Immature natural killer cell (primary cell): ENCODE measurements at regions not wholly inside any gene's neighbourhood (a gene's known extent, or its start where the extent isn't known, plus 50 kb on each side); places are given as distances from the start of the nearest gene placed in this dataset.

Source experiments
- DNase-seq, 3 donors: peaks; one replicate each; pipeline ENCODE4 v3.0.0; 2022; ENCODE audit warnings: mixed read lengths in 1 of 3
- H3K27ac Mint-ChIP-seq, 6 donors: one replicate each; pipeline ENCODE4 v1.8.0; 2020; ENCODE audit warnings: mixed read lengths in 6 of 6, mild to moderate bottlenecking in 5 of 6, inconsistent platforms in 4 of 6, moderate library complexity in 3 of 6
- H3K27me3 Mint-ChIP-seq, 3 donors: one replicate each; pipeline ENCODE4 v1.8.0; 2020 to 2021; ENCODE audit warnings: low read depth in 3 of 3, mild to moderate bottlenecking in 3 of 3, mixed read lengths in 3 of 3, moderate library complexity in 3 of 3, inconsistent platforms in 1 of 3
- H3K36me3 Mint-ChIP-seq, 3 donors: one replicate each; pipeline ENCODE4 v1.8.0; 2020; ENCODE audit warnings: mixed read lengths in 3 of 3, inconsistent platforms in 2 of 3, mild to moderate bottlenecking in 2 of 3
- H3K4me1 Mint-ChIP-seq, 2 donors: one replicate each; pipeline ENCODE4 v1.8.0; 2020; ENCODE audit warnings: inconsistent platforms in 2 of 2, mild to moderate bottlenecking in 2 of 2, mixed read lengths in 2 of 2, moderate library complexity in 1 of 2
- H3K4me3 Mint-ChIP-seq, 5 donors: one replicate each; pipeline ENCODE4 v1.8.0; 2020; ENCODE audit warnings: mild to moderate bottlenecking in 5 of 5, mixed read lengths in 5 of 5, inconsistent platforms in 3 of 5, moderate library complexity in 3 of 5
- H3K9me3 Mint-ChIP-seq, 6 donors: one replicate each; pipeline ENCODE4 v1.8.0; 2020; ENCODE audit warnings: mild to moderate bottlenecking in 6 of 6, mixed read lengths in 6 of 6, inconsistent platforms in 4 of 6, moderate library complexity in 3 of 6

DNA sequence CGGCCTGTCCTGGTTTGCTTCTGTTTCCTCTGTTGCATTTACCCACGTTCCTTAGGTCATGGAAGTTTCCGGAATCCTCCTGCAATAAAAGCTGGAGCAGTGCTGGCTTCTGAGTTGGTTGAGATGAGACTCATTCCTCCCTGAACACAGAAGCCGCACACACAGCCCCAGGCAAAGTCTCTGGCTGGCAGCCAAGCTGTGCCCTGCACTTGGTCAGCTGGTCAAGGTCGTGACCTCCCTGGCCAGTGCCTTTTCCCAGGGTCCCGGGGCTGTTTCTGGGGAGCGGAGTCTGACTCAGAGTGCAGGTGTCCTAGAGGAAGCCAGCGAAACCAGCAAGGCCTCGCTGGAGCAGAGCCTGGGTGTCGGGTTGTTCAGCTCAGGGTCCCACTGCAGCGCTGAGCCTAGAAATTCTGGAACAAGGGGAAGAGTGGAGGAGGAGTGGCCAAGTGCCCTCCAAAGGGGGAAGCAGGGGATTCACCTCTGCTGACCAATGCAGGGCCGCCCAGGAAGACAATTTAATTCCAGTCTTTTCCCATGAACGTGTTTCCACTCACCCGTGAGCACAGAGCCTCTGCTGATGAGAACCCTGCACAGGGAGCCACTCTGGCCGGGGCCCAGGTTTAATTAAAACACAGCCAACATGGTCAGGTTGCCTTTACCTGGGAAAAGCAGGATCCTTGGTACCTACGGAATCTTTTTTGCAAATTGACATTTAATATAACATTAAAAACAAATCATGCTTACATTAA, 245.5 kb upstream of the PPP2R2D start:
- no peak for DNase-seq
- Mint-ChIP-seq H3K4me3 (no peak overlapping the region), H3K36me3 (no peaks in the 10 kb centered on the region), H3K4me1 (no peaks in the 10 kb centered on the region), H3K9me3 (peaks cover 0 to 2% (median 0%) of the 10 kb centered on the region in 6 donors), H3K27me3 (peaks cover 0 to 3% (median 0%) of the 10 kb centered on the region in 3 donors), H3K27ac (no peak overlapping the region)

DNA sequence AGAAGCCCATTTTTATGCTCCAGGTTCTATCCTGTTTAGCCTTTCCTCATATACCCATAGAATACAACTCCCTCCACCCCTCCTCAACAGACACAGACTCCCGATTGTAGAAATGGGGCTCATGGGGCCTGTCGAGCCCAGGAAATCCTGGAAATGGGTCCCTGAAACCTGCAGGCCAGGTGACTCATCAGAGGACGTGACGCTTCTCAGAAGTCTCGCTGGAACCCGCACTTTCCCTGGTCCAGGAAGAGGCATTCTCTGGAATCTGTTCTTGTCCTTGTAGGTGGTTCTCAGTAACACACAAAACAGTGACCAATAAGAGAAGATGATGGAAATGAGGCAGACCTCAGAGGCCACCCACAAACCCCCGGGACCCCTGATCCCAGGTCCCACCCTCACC, 244.8 kb upstream of the PPP2R2D start:
- Mint-ChIP-seq H3K9me3 (peaks cover 0 to 2% (median 0%) of the 10 kb centered on the region in 6 donors), H3K4me3 (no peak overlapping the region), H3K27me3 (peaks cover 0 to 3% (median 0%) of the 10 kb centered on the region in 3 donors), H3K4me1 (no peaks in the 10 kb centered on the region), H3K36me3 (no peaks in the 10 kb centered on the region), H3K27ac (no peak overlapping the region)
- DNase-seq, result no peak

DNA sequence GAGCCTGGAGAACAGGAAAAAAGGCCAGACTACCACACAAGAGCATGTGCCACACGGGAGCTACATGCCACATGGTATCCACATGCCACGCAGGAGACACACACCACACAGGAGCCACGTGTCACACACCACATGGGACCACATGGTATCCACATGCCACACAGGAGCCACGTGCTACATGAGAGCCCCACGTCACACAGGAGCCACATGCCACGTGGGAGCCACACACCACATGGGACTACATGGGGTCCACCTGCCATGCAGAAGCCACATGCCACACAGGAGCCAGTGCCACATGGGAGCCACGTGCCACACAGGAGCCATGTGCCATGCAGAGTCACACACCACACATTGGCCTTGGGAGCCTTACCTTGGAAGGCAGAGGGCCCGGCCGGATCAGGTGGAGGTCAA, 244.4 kb upstream of the PPP2R2D start:
- peaks cover 0 to 2% (median 0%) of the 10 kb centered on the region in 6 donors for H3K9me3 Mint-ChIP-seq
- peaks cover 0 to 3% (median 0%) of the 10 kb centered on the region in 3 donors for H3K27me3 Mint-ChIP-seq
- no peaks in the 10 kb centered on the region for H3K36me3 Mint-ChIP-seq
- no peak overlapping the region for H3K4me3 Mint-ChIP-seq
- no peak for DNase-seq
- no peak overlapping the region for H3K27ac Mint-ChIP-seq
- H3K4me1 Mint-ChIP-seq, result no peaks in the 10 kb centered on the region

DNA sequence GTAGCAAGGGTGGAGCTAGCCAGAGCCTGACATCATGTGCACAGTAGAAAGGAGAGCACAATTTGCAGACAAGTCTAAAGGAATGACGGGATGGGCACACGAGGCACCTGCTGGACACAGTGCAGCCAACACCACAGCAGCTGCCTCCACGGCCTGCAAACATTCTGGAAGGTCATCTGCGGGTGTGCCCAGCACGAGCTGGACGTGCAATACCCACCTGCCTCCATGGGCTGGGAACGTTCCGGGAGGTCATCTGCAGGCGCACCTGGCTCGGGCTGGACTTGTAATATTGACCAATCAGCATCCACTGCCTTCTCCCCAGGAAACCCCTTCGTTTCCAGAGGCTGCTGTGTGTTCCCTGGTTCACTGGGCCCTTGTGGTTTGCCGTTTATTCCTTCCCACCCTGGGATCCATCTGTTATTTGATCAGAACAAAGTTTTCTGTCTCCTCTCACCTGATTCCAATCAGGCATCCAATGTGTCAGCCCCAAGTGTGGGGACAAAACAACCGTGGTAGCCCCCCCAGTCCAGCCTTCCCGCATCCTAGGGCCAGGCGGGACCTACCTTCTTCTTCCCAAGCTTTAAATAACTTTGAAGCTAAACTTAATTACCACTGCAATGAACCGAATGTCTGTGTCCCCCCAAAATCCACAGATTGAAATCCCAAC, 243.4 kb upstream of the PPP2R2D start:
- no peak for DNase-seq
- Mint-ChIP-seq H3K36me3 (no peaks in the 10 kb centered on the region), H3K9me3 (peaks cover 0 to 2% (median 0%) of the 10 kb centered on the region in 6 donors), H3K4me3 (no peak overlapping the region), H3K4me1 (no peaks in the 10 kb centered on the region), H3K27ac (no peak overlapping the region), H3K27me3 (peaks cover 0 to 3% (median 1%) of the 10 kb centered on the region in 3 donors)

DNA sequence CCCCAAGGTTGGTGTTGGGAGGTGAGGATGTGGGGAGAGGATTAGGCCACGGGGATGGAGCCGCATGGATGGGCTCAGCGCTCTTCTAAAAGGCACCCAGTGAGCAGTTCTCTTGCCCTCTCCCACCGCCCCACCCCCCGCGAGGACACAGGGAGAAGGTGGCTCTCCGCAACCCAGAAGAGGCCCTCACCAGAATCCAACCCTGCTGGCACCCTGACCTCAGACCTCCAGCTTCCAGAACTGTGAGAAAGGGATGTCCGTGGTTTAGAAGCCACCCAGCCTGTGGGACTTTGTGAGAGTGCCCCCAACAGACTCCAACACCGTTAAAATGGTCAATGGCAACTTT, 242.8 kb upstream of the PPP2R2D start:
- Mint-ChIP-seq H3K4me3 (no peak overlapping the region), H3K36me3 (no peaks in the 10 kb centered on the region), H3K4me1 (no peaks in the 10 kb centered on the region), H3K27me3 (peaks cover 0 to 3% (median 2%) of the 10 kb centered on the region in 3 donors), H3K27ac (no peak overlapping the region), H3K9me3 (no peaks in the 10 kb centered on the region)
- no peak for DNase-seq

DNA sequence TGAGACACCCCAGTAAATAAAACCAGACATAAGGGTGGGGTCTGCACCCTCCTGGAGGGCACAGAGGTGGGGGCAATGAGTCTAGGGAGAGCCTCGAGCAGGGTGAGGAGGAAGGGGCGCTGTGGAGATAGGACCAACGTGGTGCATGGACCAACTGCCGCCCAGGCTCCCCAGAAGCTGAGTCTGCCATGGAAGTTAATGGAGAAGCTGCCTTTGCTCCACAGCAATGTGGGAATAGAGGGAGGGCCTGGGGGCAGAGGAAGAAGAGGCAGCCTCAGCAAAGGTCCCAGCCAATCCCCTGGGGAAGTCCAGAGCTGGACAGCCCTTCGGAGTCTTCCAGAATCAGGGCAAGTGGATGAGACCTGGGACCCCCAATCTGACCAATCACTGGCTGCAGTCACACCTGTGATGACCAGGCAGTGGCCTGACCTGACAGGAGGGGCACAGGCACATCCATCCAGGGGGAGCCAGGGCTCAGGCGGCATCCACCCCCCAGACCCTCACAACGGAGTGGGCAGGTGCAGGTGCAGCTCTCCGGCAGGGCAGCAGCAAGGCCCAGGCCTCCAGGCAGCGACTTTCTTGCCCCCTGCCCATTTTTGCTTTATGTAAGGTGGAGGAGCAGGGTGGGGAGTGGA, 242.2 kb upstream of the PPP2R2D start:
- Mint-ChIP-seq H3K9me3 (no peaks in the 10 kb centered on the region), H3K36me3 (no peaks in the 10 kb centered on the region), H3K4me3 (no peak overlapping the region), H3K27me3 (peaks cover under 1 to 4% (median 3%) of the 10 kb centered on the region in 3 donors), H3K27ac (no peak overlapping the region), H3K4me1 (no peaks in the 10 kb centered on the region)
- no peak for DNase-seq

DNA sequence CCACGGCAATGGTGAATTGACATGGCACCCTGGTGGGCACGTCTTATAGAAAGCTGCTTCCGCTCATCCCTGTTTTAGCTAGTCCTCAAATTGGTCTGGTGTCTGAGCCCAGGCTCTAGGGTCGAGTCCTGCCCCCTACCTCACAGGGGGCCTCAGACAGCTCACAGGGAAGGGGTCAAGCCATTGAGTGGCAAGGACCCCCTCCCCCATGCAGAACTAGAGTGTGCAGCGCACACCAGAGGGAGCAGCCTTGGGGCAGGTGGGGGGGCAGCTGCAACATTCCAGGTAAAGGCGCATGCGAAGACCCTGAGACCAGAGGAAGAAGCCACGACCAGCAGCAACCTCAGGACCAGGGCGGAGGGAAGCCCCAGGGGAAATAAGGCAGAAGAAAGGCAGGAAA, 240.4 kb upstream of the PPP2R2D start:
- peaks cover 1 to 7% (median 3%) of the 10 kb centered on the region in 3 donors for H3K27me3 Mint-ChIP-seq
- no peak for DNase-seq
- H3K36me3 Mint-ChIP-seq, result no peaks in the 10 kb centered on the region
- no peak overlapping the region for H3K27ac Mint-ChIP-seq
- no peak overlapping the region for H3K4me3 Mint-ChIP-seq
- H3K4me1 Mint-ChIP-seq, result no peaks in the 10 kb centered on the region
- no peaks in the 10 kb centered on the region for H3K9me3 Mint-ChIP-seq

DNA sequence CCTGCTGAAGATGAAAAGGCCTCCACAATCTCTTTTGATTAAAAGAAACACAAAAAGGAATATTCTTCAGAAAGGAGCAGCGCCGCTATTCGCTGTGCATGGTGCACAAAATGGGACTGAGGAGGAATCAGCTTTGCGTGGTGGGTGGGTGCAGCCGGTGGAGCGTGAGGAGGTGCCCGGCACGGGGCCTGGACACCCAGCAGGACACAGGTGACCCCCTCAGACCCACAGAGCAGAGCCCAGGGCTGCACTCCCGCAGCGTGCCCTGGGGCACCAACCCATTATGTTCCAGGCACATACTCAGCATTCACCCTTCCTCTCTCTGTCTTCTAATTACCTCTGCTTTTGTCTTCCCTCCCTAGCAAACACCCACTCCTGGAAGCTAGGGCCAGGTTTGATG, 238.0 kb upstream of the PPP2R2D start:
- H3K4me3 Mint-ChIP-seq, result no peak overlapping the region
- no peak overlapping the region for H3K27ac Mint-ChIP-seq
- no peaks in the 10 kb centered on the region for H3K4me1 Mint-ChIP-seq
- no peaks in the 10 kb centered on the region for H3K9me3 Mint-ChIP-seq
- peaks cover 1 to 7% (median 3%) of the 10 kb centered on the region in 3 donors for H3K27me3 Mint-ChIP-seq
- no peak for DNase-seq
- no peaks in the 10 kb centered on the region for H3K36me3 Mint-ChIP-seq

DNA sequence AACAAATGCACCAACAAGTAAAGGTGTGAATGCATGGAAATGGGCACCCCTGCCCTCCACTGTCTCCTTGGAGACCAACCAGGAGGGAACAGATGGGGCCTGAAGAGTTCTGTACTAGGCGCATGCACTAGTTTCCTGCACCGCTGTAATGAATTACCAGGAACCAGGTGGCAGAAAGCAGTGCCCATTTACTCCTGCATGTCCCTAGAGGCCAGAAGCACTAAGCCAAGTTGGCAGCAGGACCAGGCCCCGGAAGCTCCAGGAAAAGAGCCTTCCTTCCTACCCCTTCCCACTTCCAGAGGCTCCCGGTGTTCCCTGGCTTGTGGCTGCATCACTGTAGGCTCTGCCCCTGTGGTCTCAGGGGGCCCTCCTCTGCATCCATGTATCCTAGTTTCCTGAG, 237.5 kb upstream of the PPP2R2D start:
- no peak for DNase-seq
- Mint-ChIP-seq H3K4me1 (no peaks in the 10 kb centered on the region), H3K9me3 (peaks cover 0 to 1% (median 0%) of the 10 kb centered on the region in 6 donors), H3K36me3 (no peaks in the 10 kb centered on the region), H3K4me3 (no peak overlapping the region), H3K27ac (no peak overlapping the region), H3K27me3 (peaks cover 3 to 7% (median 4%) of the 10 kb centered on the region in 3 donors)

DNA sequence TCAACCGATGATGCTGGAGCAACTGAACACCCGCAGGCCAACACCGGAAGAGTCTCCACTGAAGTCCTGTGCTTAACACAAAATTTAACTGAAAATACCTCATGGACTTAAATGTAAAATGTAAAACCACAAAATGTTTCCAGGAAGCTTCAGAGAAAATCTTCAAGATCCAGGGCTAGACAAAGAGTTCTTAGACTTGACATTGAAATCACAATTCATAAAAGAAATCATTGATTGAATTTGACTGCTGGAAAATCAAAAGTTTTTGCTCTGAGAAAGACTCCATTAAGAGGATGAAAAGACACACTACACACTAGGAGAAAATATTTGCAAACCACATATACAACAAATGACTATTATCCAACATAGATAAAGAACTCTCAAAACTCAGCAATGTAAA, 234.7 kb upstream of the PPP2R2D start:
- H3K27me3 Mint-ChIP-seq, result peaks cover 3 to 10% (median 8%) of the 10 kb centered on the region in 3 donors
- no peaks in the 10 kb centered on the region for H3K36me3 Mint-ChIP-seq
- no peak overlapping the region for H3K27ac Mint-ChIP-seq
- H3K9me3 Mint-ChIP-seq, result peaks cover 0 to 5% (median 0%) of the 10 kb centered on the region in 6 donors
- H3K4me3 Mint-ChIP-seq, result no peak overlapping the region
- DNase-seq, result no peak
- H3K4me1 Mint-ChIP-seq, result no peaks in the 10 kb centered on the region

DNA sequence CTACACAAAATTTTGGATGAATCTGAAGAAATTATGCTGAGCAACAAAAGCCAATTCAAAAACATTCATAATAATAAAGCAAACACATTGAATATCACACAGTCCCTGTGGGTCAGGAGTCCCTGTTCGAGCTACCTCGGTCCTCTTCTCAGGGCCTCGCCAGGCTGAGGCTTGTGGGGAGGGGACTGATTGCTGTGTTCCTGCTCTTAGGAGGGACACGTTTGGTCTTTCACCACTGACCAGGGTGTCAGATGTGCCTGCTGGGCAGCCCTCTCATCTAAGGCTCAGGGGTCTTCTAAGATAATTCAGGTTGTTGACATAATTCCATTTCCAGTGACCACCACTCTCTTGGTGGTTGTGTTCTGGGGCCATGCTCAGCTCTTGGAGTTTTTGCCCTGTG, 233.8 kb upstream of the PPP2R2D start:
- Mint-ChIP-seq H3K9me3 (peaks cover 0 to 5% (median 0%) of the 10 kb centered on the region in 6 donors), H3K36me3 (no peaks in the 10 kb centered on the region), H3K27ac (no peak overlapping the region), H3K4me1 (no peaks in the 10 kb centered on the region), H3K27me3 (peaks cover 3 to 10% (median 8%) of the 10 kb centered on the region in 3 donors), H3K4me3 (no peak overlapping the region)
- DNase-seq, result no peak

DNA sequence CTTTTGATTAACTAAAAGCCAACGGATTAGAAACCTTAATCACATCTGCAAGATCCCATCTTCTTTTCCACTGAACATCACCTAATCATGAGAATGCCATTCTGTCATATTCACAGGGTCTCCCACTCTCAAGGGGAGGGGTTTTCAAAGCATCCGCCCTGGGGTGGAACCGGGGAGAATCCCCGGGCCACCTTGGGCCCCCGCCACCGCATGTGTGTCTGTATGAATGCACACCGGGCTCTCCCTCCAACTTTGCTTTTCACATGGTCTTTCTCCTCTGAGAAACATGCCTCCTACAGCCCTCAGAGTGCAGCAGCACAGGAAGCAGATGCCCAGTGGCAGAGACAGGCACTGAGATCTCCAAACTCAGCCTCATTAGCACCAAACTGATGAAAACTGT, 233.2 kb upstream of the PPP2R2D start:
- H3K4me3 Mint-ChIP-seq, result no peak overlapping the region
- H3K36me3 Mint-ChIP-seq, result no peaks in the 10 kb centered on the region
- H3K9me3 Mint-ChIP-seq, result peaks cover 0 to 5% (median 0%) of the 10 kb centered on the region in 6 donors
- no peaks in the 10 kb centered on the region for H3K4me1 Mint-ChIP-seq
- no peak overlapping the region for H3K27ac Mint-ChIP-seq
- H3K27me3 Mint-ChIP-seq, result peaks cover 3 to 10% (median 6%) of the 10 kb centered on the region in 3 donors
- no peak for DNase-seq

DNA sequence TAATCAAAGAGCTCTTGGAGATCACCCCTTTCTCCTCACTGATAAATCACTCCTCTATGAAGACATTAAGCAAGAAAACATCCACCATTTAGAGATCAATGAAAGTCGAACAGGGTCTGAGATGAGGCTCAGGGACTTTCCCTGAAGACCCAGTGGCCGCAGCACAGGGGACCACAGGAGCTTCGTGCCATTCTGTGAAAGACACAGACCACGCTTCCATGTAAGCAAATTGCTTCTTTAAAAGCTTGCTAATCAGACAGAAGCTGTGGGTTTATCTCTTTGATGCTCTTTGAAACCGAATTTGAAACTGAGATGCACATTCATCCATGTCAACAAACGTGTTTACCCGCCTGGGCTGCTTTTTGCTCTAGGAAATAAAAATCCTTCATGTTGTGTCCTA, 231.9 kb upstream of the PPP2R2D start:
- Mint-ChIP-seq H3K9me3 (peaks cover 0 to 5% (median 0%) of the 10 kb centered on the region in 6 donors), H3K36me3 (no peaks in the 10 kb centered on the region), H3K27me3 (peaks cover 4 to 8% (median 5%) of the 10 kb centered on the region in 3 donors), H3K4me3 (no peak overlapping the region), H3K27ac (no peak overlapping the region), H3K4me1 (no peaks in the 10 kb centered on the region)
- DNase-seq, result no peak

DNA sequence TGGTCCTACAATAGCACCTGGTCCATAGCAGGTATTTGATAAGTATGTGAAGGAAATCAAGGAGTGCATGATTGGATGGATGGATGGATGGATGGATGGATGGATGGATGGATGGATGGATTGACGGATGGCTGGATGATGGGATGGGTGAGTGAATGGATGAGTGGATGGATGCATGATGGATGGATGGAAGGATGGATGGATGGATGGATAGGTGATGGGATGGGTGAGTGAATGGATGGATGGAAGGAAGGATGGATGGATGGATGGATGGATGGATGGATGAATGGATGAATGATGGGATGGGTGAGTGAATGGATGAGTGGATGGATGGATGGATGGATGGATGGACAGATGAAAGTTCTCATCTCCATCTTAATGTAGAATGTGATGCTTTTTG, 231.0 kb upstream of the PPP2R2D start:
- no peak for DNase-seq
- Mint-ChIP-seq H3K4me1 (no peaks in the 10 kb centered on the region), H3K36me3 (no peaks in the 10 kb centered on the region), H3K27ac (no peak overlapping the region), H3K9me3 (peaks cover 0 to 6% (median 0%) of the 10 kb centered on the region in 6 donors), H3K27me3 (peaks cover 1 to 10% (median 5%) of the 10 kb centered on the region in 3 donors), H3K4me3 (no peak overlapping the region)
